PC-3 (cell line): ENCODE measurements at regions not wholly inside any gene's neighbourhood (a gene's known extent, or its start where the extent isn't known, plus 50 kb on each side); places are given as distances from the start of the nearest gene placed in this dataset.

ENCODE experiments used
- CTCF ChIP-seq: fragments of 300-600 bp; sonication (generic); conservative IDR thresholded peaks from 2 replicates; pipeline ENCODE4 v1.5.1; 2017; ENCODE audit warnings: antibody characterized with exemption, low read depth, mild to moderate bottlenecking, low read length
- EZH2 ChIP-seq: fragments of 300-600 bp; sonication (generic); IDR thresholded peaks from one replicate; pipeline ENCODE4 v1.6.1; 2017; ENCODE audit warnings: antibody characterized with exemption, mild to moderate bottlenecking, low read length; ENCODE audit not compliant: unreplicated experiment
- EZH2phosphoT487 ChIP-seq: fragments of 300-600 bp; sonication (generic); IDR thresholded peaks from 2 replicates; pipeline ENCODE4 v1.6.1; 2018; ENCODE audit warnings: mild to moderate bottlenecking, antibody characterized with exemption, low read length, borderline replicate concordance

GRCh38 chr4:106869551-106869950 is 166.6 kb downstream of the DKK2 start:
- TF ChIP-seq CTCF (no peak), EZH2phosphoT487 (no peak), EZH2 (no peak)
